ENCODE measurements at regions not wholly inside any gene's neighbourhood (a gene's known extent, or its start where the extent isn't known, plus 50 kb on each side); places are given as distances from the start of the nearest gene placed in this dataset.

DNA sequence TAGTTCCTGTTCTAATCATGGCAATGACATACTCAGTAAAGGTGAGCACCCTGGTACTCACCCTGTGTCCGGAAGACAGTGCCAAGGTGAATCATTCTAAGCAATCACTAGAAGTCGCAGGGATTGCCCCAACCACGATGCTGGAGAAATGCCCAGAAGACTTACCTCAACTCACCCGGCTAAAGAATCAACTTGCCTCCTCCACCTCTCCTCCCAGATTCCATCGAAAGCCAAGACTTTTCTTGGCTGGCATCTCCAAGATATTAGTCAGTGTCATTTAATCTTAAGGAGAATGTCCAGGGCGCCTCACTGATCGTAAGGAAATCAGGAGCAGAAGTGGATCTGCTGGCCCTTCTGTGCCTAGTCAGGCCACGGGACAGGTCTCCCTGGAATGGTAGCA, 204.9 kb downstream of the ERCC6L2 start (continued):
- TF ChIP-seq, protein P1, sequence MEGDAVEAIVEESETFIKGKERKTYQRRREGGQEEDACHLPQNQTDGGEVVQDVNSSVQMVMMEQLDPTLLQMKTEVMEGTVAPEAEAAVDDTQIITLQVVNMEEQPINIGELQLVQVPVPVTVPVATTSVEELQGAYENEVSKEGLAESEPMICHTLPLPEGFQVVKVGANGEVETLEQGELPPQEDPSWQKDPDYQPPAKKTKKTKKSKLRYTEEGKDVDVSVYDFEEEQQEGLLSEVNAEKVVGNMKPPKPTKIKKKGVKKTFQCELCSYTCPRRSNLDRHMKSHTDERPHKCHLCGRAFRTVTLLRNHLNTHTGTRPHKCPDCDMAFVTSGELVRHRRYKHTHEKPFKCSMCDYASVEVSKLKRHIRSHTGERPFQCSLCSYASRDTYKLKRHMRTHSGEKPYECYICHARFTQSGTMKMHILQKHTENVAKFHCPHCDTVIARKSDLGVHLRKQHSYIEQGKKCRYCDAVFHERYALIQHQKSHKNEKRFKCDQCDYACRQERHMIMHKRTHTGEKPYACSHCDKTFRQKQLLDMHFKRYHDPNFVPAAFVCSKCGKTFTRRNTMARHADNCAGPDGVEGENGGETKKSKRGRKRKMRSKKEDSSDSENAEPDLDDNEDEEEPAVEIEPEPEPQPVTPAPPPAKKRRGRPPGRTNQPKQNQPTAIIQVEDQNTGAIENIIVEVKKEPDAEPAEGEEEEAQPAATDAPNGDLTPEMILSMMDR (IDR thresholded peaks at IDR 0.05; ENCODE audit: control extremely low read depth in 1 of 3, insufficient read depth in 1 of 3, low read depth in 1 of 3, low read length in 3 of 3), result no peak
